GM23338 (cell line): ENCODE measurements at regions not wholly inside any gene's neighbourhood (a gene's known extent, or its start where the extent isn't known, plus 50 kb on each side); places are given as distances from the start of the nearest gene placed in this dataset.
"Not testable (repeated sequence)": the region's sequence is repeated elsewhere in the genome, so short reads cannot be mapped to it uniquely, and the experiment has no call there.

ENCODE experiments used
- CREB1 ChIP-seq: fragments of 250-450 bp; sonication (Bioruptor Pico); IDR thresholded peaks from 2 replicates; pipeline ENCODE4 v1.5.0; 2020; ENCODE audit warnings: low read depth, mild to moderate bottlenecking, moderate library complexity
- EZH2 ChIP-seq: fragments of 200-600 bp; sonication (generic); IDR thresholded peaks from one replicate; pipeline ENCODE4 v1.8.0; 2017; ENCODE audit warnings: antibody characterized with exemption, mild to moderate bottlenecking, low read depth; ENCODE audit not compliant: unreplicated experiment
- EZH2phosphoT487 ChIP-seq: fragments of 200-600 bp; sonication (generic); IDR thresholded peaks from one replicate; pipeline ENCODE4 v1.8.1; 2018; ENCODE audit warnings: antibody characterized with exemption; ENCODE audit not compliant: unreplicated experiment
- JUNB ChIP-seq: IDR thresholded peaks from one replicate; pipeline ENCODE4 v1.6.1; 2016; ENCODE audit warnings: antibody characterized with exemption; ENCODE audit not compliant: unreplicated experiment
- POLR2AphosphoS5 ChIP-seq: IDR thresholded peaks from 2 replicates; pipeline ENCODE4 v1.6.1; 2016; ENCODE audit warnings: antibody characterized with exemption, low read depth
- REST ChIP-seq: IDR thresholded peaks from one replicate; pipeline ENCODE4 v1.6.1; 2018; ENCODE audit warnings: antibody characterized with exemption; ENCODE audit not compliant: unreplicated experiment
- STAT1 ChIP-seq: IDR thresholded peaks from one replicate; pipeline ENCODE4 v1.6.1; 2016; ENCODE audit warnings: antibody characterized with exemption; ENCODE audit not compliant: unreplicated experiment
- ZNF114 ChIP-seq: fragments of 250-450 bp; sonication (Bioruptor Pico); IDR thresholded peaks from 2 replicates; pipeline ENCODE4 v1.5.0; 2020; ENCODE audit warnings: mild to moderate bottlenecking, moderate library complexity
- ZNF331 ChIP-seq: fragments of 250-450 bp; sonication (Bioruptor Pico); IDR thresholded peaks from 2 replicates; pipeline ENCODE4 v1.5.0; 2020; ENCODE audit warnings: low read depth, mild to moderate bottlenecking, moderate library complexity
- TF ChIP-seq, protein P1 (sequence below), 2 experiments: fragments of 200-600 bp in 1 of 2; sonication (generic) in 1 of 2; conservative IDR thresholded peaks; 2 replicates each; pipeline versions ENCODE4 v1.5.1 to v1.6.1; 2016 to 2017; ENCODE audit warnings: antibody characterized with exemption in 2 of 2, low read depth in 2 of 2, mild to moderate bottlenecking in 2 of 2, moderate library complexity in 1 of 2
- TF ChIP-seq, protein P2 (sequence below): IDR thresholded peaks from 2 replicates; pipeline ENCODE4 v1.6.1; 2016; ENCODE audit warnings: antibody characterized with exemption

- TF ChIP-seq, protein P1, sequence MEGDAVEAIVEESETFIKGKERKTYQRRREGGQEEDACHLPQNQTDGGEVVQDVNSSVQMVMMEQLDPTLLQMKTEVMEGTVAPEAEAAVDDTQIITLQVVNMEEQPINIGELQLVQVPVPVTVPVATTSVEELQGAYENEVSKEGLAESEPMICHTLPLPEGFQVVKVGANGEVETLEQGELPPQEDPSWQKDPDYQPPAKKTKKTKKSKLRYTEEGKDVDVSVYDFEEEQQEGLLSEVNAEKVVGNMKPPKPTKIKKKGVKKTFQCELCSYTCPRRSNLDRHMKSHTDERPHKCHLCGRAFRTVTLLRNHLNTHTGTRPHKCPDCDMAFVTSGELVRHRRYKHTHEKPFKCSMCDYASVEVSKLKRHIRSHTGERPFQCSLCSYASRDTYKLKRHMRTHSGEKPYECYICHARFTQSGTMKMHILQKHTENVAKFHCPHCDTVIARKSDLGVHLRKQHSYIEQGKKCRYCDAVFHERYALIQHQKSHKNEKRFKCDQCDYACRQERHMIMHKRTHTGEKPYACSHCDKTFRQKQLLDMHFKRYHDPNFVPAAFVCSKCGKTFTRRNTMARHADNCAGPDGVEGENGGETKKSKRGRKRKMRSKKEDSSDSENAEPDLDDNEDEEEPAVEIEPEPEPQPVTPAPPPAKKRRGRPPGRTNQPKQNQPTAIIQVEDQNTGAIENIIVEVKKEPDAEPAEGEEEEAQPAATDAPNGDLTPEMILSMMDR (conservative IDR thresholded peaks at IDR 0.05; ENCODE audit: low read depth in 2 of 2) = not testable (repeated sequence)
- not testable (repeated sequence) for TF ChIP-seq REST; EZH2; POLR2AphosphoS5; EZH2phosphoT487; CREB1 (CRISPR knock-in tag); ZNF114 (CRISPR knock-in tag); JUNB; ZNF331 (CRISPR knock-in tag); STAT1
- TF ChIP-seq, protein P2, sequence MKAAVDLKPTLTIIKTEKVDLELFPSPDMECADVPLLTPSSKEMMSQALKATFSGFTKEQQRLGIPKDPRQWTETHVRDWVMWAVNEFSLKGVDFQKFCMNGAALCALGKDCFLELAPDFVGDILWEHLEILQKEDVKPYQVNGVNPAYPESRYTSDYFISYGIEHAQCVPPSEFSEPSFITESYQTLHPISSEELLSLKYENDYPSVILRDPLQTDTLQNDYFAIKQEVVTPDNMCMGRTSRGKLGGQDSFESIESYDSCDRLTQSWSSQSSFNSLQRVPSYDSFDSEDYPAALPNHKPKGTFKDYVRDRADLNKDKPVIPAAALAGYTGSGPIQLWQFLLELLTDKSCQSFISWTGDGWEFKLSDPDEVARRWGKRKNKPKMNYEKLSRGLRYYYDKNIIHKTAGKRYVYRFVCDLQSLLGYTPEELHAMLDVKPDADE = not testable (repeated sequence)
These were observed 601.2 kb downstream of the VGLL3 start for GRCh38 chr3:86389759-86390158.
